Astrocyte (in vitro differentiated cells and primary cell): ENCODE measurements at regions not wholly inside any gene's neighbourhood (a gene's known extent, or its start where the extent isn't known, plus 50 kb on each side); places are given as distances from the start of the nearest gene placed in this dataset.

Source experiments
- EZH2 ChIP-seq: IDR thresholded peaks from 2 replicates; pipeline ENCODE4 v1.6.1; 2012; ENCODE audit warnings: mild to moderate bottlenecking, low read length, inconsistent platforms; ENCODE audit not compliant: insufficient read depth
- TF ChIP-seq, protein P1 (sequence below): IDR thresholded peaks from 2 replicates; pipeline ENCODE4 v1.5.1; 2011; ENCODE audit warnings: low read depth, mild to moderate bottlenecking, inconsistent platforms, low read length, moderate library complexity; ENCODE audit not compliant: insufficient read depth

DNA sequence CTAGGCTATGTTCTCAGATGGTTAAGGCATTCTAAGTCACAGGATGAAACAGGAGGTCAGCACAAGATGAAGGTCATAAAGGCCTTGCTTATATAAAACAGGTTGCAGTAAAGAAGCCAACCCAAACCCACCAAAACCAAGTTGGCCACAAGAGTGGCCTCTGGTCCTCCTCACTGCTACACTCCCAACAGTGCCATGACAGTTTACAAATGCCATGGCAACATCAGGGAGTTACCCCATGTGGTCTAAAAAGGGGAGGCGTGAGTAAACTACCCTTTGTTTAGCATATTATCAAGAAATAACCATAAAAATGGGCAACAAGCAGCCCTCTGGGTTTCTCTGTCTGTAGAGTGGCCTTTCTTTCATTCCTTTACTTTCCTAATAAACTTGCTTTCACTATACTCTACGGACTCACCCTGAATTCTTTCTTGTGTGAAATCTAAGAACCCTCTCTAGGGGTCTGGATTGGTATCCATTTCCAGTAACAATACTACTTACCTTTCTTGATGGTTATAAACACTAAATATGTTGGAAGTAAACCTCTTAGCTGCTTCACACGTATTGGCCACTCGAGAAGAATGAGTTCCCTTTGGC is 1237.9 kb downstream of the FAM181B start:
- TF ChIP-seq, protein P1, sequence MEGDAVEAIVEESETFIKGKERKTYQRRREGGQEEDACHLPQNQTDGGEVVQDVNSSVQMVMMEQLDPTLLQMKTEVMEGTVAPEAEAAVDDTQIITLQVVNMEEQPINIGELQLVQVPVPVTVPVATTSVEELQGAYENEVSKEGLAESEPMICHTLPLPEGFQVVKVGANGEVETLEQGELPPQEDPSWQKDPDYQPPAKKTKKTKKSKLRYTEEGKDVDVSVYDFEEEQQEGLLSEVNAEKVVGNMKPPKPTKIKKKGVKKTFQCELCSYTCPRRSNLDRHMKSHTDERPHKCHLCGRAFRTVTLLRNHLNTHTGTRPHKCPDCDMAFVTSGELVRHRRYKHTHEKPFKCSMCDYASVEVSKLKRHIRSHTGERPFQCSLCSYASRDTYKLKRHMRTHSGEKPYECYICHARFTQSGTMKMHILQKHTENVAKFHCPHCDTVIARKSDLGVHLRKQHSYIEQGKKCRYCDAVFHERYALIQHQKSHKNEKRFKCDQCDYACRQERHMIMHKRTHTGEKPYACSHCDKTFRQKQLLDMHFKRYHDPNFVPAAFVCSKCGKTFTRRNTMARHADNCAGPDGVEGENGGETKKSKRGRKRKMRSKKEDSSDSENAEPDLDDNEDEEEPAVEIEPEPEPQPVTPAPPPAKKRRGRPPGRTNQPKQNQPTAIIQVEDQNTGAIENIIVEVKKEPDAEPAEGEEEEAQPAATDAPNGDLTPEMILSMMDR: no peak
- no peak for TF ChIP-seq EZH2
